ENCODE measurements at regions not wholly inside any gene's neighbourhood (a gene's known extent, or its start where the extent isn't known, plus 50 kb on each side); places are given as distances from the start of the nearest gene placed in this dataset.

GRCh38 chr7:118696879-118697278 is 472.4 kb downstream of the ANKRD7 start:
- no peak for DNase-seq (ENCODE audit: low read depth)
- no peak overlapping the region for H3K4me3 ChIP-seq (replicated peaks; ENCODE audit: low read depth, low read length)
- no peak for TF ChIP-seq CTCF (IDR thresholded peaks at IDR 0.05; ENCODE audit: low read length, missing control alignments)

- H3K4me3 ChIP-seq (replicated peaks; ENCODE audit: low read depth, low read length): no peak overlapping the region
- TF ChIP-seq CTCF (IDR thresholded peaks at IDR 0.05; ENCODE audit: low read length, missing control alignments): no peak
- DNase-seq (ENCODE audit: low read depth): no peak
Measured at GRCh38 chr7:118699222-118699621, 474.7 kb downstream of the ANKRD7 start.

GRCh38 chr7:118708741-118709140 is 484.2 kb downstream of the ANKRD7 start:
- DNase-seq (ENCODE audit: low read depth): no peak
- no peak for TF ChIP-seq CTCF (IDR thresholded peaks at IDR 0.05; ENCODE audit: low read length, missing control alignments)
- H3K4me3 ChIP-seq (replicated peaks; ENCODE audit: low read depth, low read length): no peak overlapping the region

- no peak for DNase-seq (ENCODE audit: low read depth)
- H3K4me3 ChIP-seq (replicated peaks; ENCODE audit: low read depth, low read length): no peak overlapping the region
- no peak for TF ChIP-seq CTCF (IDR thresholded peaks at IDR 0.05; ENCODE audit: low read length, missing control alignments)
Measured at GRCh38 chr7:118711688-118712087, 487.2 kb downstream of the ANKRD7 start.

GRCh38 chr7:118713039-118713438 is 488.5 kb downstream of the ANKRD7 start:
- no peak for DNase-seq (ENCODE audit: low read depth)
- no peak overlapping the region for H3K4me3 ChIP-seq (replicated peaks; ENCODE audit: low read depth, low read length)
- no peak for TF ChIP-seq CTCF (IDR thresholded peaks at IDR 0.05; ENCODE audit: low read length, missing control alignments)

- no peak overlapping the region for H3K4me3 ChIP-seq (replicated peaks; ENCODE audit: low read depth, low read length)
- DNase-seq (ENCODE audit: low read depth): no peak
- TF ChIP-seq CTCF (IDR thresholded peaks at IDR 0.05; ENCODE audit: low read length, missing control alignments): no peak
Measured at GRCh38 chr7:118720632-118721031, 496.1 kb downstream of the ANKRD7 start.

- TF ChIP-seq CTCF (IDR thresholded peaks at IDR 0.05; ENCODE audit: low read length, missing control alignments): no peak
- H3K4me3 ChIP-seq (replicated peaks; ENCODE audit: low read depth, low read length): no peak overlapping the region
- DNase-seq (ENCODE audit: low read depth): no peak
Measured at GRCh38 chr7:118731854-118732253, 507.4 kb downstream of the ANKRD7 start.
